Fibroblast of lung (primary cell): ENCODE measurements at regions not wholly inside any gene's neighbourhood (a gene's known extent, or its start where the extent isn't known, plus 50 kb on each side); places are given as distances from the start of the nearest gene placed in this dataset.
"Not testable (repeated sequence)": the region's sequence is repeated elsewhere in the genome, so short reads cannot be mapped to it uniquely, and the experiment has no call there.

Experiments
- DNase-seq, 2 donors: peaks; one replicate each; pipeline versions ENCODE4 v3.0.0 to v3.0.0-alpha.2; 2010; ENCODE audit warnings: low read depth in 2 of 2
- H2AFZ ChIP-seq: 2 replicates; pipeline ENCODE4 v1.5.1; 2012; ENCODE audit warnings: low read length, control low read depth, inconsistent platforms
- H3K27ac ChIP-seq: 2 replicates; pipeline ENCODE4 v1.5.1; 2011; ENCODE audit warnings: low read length, control low read depth; ENCODE audit not compliant: insufficient read depth
- H3K27me3 ChIP-seq: 2 replicates; pipeline ENCODE4 v1.5.1; 2011; ENCODE audit warnings: mild to moderate bottlenecking, low read length; ENCODE audit not compliant: control insufficient read depth, insufficient read depth
- H3K36me3 ChIP-seq: 2 replicates; pipeline ENCODE4 v1.5.1; 2011; ENCODE audit warnings: low read length; ENCODE audit not compliant: control insufficient read depth, insufficient read depth
- H3K4me1 ChIP-seq: 2 replicates; pipeline ENCODE4 v1.5.1; 2011; ENCODE audit warnings: low read length; ENCODE audit not compliant: control insufficient read depth, insufficient read depth; ENCODE audit errors: extremely low read depth
- H3K4me2 ChIP-seq: 2 replicates; pipeline ENCODE4 v1.5.1; 2011; ENCODE audit warnings: low read length, control low read depth; ENCODE audit not compliant: insufficient read depth; ENCODE audit errors: extremely low read depth
- H3K4me3 ChIP-seq, 4 experiments: fragments of 200-600 bp in 1 of 4; sonication (generic) in 1 of 4; replicated peaks in 1 of 4; 2 replicates each; pipeline ENCODE4 v1.5.1; 2011 to 2016; ENCODE audit warnings: low read length in 4 of 4, low read depth in 3 of 4, mild to moderate bottlenecking in 3 of 4, control low read depth in 2 of 4, inconsistent platforms in 1 of 4, mixed read lengths in 1 of 4; ENCODE audit not compliant: insufficient read depth in 1 of 4; ENCODE audit errors: control extremely low read depth in 1 of 4
- H3K79me2 ChIP-seq: 2 replicates; pipeline ENCODE4 v1.5.1; 2012; ENCODE audit warnings: mild to moderate bottlenecking, low read length, inconsistent platforms; ENCODE audit not compliant: control insufficient read depth, insufficient read depth
- H3K9ac ChIP-seq: 2 replicates; pipeline ENCODE4 v1.5.1; 2011; ENCODE audit warnings: mild to moderate bottlenecking, low read length, control low read depth; ENCODE audit not compliant: insufficient read depth
- H3K9me3 ChIP-seq: 2 replicates; pipeline ENCODE4 v1.5.1; 2012; ENCODE audit warnings: low read depth, low read length; ENCODE audit not compliant: control insufficient read depth, insufficient read depth
- H4K20me1 ChIP-seq: 2 replicates; pipeline ENCODE4 v1.5.1; 2011; ENCODE audit warnings: low read length; ENCODE audit not compliant: control insufficient read depth, insufficient read depth; ENCODE audit errors: extremely low read depth
- EZH2 ChIP-seq: IDR thresholded peaks from 2 replicates; pipeline ENCODE4 v1.5.1; 2012; ENCODE audit warnings: low read length, control low read depth, mild to moderate bottlenecking; ENCODE audit errors: missing control alignments
- TF ChIP-seq, protein P1 (sequence below), 2 donors: IDR thresholded peaks in 1 of 2; conservative IDR thresholded peaks in 1 of 2; 1 replicate in 1 of 2; 2 replicates in 1 of 2; pipeline ENCODE4 v1.5.1; 2011 to 2012; ENCODE audit warnings: low read length in 2 of 2, control low read depth in 1 of 2, inconsistent platforms in 1 of 2, low read depth in 1 of 2, mild to moderate bottlenecking in 1 of 2

GRCh38 chr10:30538086-30538485, 91.5 kb downstream of the LYZL2 start:
- DNase-seq = peak; percentile 16 to 28
- no peak overlapping the region for H3K27ac ChIP-seq

GRCh38 chr10:30537586-30537985, 92.0 kb downstream of the LYZL2 start:
- Histone ChIP-seq H3K4me2 (no peak overlapping the region), H4K20me1 (no peaks in the 10 kb centered on the region), H3K4me1 (peaks cover 2% of the 10 kb centered on the region), H3K9ac (no peak overlapping the region), H3K79me2 (no peaks in the 10 kb centered on the region), H3K27ac (no peak overlapping the region), H3K27me3 (no peaks in the 10 kb centered on the region), H3K9me3 (no peaks in the 10 kb centered on the region), H2AFZ (no peak overlapping the region), H3K4me3 (no peak overlapping the region), H3K36me3 (no peaks in the 10 kb centered on the region)
- no peak for DNase-seq
- no peak for TF ChIP-seq EZH2
- TF ChIP-seq, protein P1, sequence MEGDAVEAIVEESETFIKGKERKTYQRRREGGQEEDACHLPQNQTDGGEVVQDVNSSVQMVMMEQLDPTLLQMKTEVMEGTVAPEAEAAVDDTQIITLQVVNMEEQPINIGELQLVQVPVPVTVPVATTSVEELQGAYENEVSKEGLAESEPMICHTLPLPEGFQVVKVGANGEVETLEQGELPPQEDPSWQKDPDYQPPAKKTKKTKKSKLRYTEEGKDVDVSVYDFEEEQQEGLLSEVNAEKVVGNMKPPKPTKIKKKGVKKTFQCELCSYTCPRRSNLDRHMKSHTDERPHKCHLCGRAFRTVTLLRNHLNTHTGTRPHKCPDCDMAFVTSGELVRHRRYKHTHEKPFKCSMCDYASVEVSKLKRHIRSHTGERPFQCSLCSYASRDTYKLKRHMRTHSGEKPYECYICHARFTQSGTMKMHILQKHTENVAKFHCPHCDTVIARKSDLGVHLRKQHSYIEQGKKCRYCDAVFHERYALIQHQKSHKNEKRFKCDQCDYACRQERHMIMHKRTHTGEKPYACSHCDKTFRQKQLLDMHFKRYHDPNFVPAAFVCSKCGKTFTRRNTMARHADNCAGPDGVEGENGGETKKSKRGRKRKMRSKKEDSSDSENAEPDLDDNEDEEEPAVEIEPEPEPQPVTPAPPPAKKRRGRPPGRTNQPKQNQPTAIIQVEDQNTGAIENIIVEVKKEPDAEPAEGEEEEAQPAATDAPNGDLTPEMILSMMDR (conservative IDR thresholded peaks at IDR 0.05 in 1 of 2, IDR thresholded peaks at IDR 0.05 in 1 of 2; ENCODE audit: low read depth in 1 of 2, low read length in 2 of 2) = no peak

More at GRCh38 chr10:30538086-30538485, 91.5 kb downstream of the LYZL2 start:
- Histone ChIP-seq H3K79me2 (no peaks in the 10 kb centered on the region), H3K9ac (no peak overlapping the region), H2AFZ (no peak overlapping the region), H3K4me3 (no peak overlapping the region), H3K4me2 (no peak overlapping the region), H3K9me3 (no peaks in the 10 kb centered on the region), H3K27me3 (no peaks in the 10 kb centered on the region), H4K20me1 (no peaks in the 10 kb centered on the region), H3K36me3 (no peaks in the 10 kb centered on the region), H3K4me1 (peaks cover 2% of the 10 kb centered on the region)
- TF ChIP-seq EZH2 = no peak

DNA sequence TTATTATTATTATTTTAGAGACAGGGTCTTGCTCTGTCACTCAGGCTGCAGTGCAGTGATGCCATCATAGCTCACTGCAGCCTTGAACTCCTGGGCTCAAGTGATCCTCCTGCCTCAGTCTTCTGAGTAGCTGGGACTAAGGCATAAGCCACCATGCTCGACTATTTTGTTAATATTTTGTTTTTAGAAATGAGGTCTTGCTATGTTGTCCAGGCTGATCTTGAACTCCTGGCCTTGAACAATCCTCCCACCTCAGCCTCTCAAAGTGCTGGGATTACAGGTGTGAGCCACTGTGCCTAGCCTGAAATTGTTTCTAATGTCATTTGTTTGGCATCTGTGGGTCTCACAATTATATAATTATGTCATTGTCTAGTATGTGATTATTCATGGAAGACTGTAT, 92.4 kb downstream of the LYZL2 start:
- H3K36me3 ChIP-seq, H3K4me2 ChIP-seq, H3K9ac ChIP-seq, H3K27me3 ChIP-seq, H2AFZ ChIP-seq, H4K20me1 ChIP-seq, H3K4me1 ChIP-seq, H3K4me3 ChIP-seq, H3K27ac ChIP-seq, H3K79me2 ChIP-seq, DNase-seq, H3K9me3 ChIP-seq: not testable (repeated sequence)

DNA sequence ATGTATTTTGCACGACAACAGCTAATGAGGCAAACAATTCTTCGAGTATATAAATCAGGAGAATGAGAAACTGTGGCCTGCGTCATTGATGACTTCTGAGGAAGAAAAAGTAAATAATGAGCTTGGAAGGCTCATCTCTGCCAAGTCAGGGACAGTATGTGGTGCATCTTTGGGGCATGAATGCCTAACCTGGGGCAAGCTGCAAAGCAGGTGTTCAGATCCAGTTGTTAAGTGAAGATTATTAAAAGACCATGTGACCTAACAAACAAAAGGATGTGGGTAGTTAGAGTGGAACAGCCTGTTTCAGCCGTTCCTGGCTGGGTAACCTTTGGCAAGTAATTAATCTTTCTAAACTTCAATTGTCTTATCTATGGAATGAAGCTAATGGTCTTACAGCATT, 93.0 kb downstream of the LYZL2 start:
- no peaks in the 10 kb centered on the region for H3K27me3 ChIP-seq
- H3K36me3 ChIP-seq = no peaks in the 10 kb centered on the region
- DNase-seq = no peak
- no peak overlapping the region for H2AFZ ChIP-seq
- no peak for TF ChIP-seq EZH2
- TF ChIP-seq, protein P1 (conservative IDR thresholded peaks at IDR 0.05 in 1 of 2, IDR thresholded peaks at IDR 0.05 in 1 of 2; ENCODE audit: low read depth in 1 of 2, low read length in 2 of 2) = no peak
- no peaks in the 10 kb centered on the region for H3K79me2 ChIP-seq
- H3K9ac ChIP-seq = no peak overlapping the region
- peaks cover 2% of the 10 kb centered on the region for H3K4me1 ChIP-seq
- H3K4me3 ChIP-seq = no peak overlapping the region
- H3K9me3 ChIP-seq = no peaks in the 10 kb centered on the region
- H4K20me1 ChIP-seq = no peaks in the 10 kb centered on the region
- no peak overlapping the region for H3K27ac ChIP-seq
- no peak overlapping the region for H3K4me2 ChIP-seq
